PC-3 (cell line): ENCODE measurements at regions not wholly inside any gene's neighbourhood (a gene's known extent, or its start where the extent isn't known, plus 50 kb on each side); places are given as distances from the start of the nearest gene placed in this dataset.

Experiments used
- ATAC-seq: fragments of 200-7000 bp; cut with Tn5 transposase; 2 replicates; pipeline ENCODE4 v1.9.1; 2020; ENCODE audit warnings: mild to moderate bottlenecking, moderate library complexity
- BruUV-seq: library from RNA; stranded (reverse); fragments of 400-500 nt; replicated peaks from 2 replicates; lab custom pipeline; 2021; lab: Mats Ljungman, UMichigan
- CTCF ChIA-PET: fragments of 300-600 bp; sonication (Branson Sonifier 250); formaldehyde crosslinking; loops from one replicate; lab custom pipeline; 2022; ENCODE audit warnings: antibody characterized with exemption; lab: Charles Lee
- POLR2A ChIA-PET: fragments of 300-600 bp; sonication (Branson Sonifier 250); formaldehyde crosslinking; loops from one replicate; lab custom pipeline; 2022; ENCODE audit warnings: antibody characterized with exemption; ENCODE audit not compliant: unreplicated experiment; lab: Charles Lee
- DNase-seq: peaks from one replicate; pipeline ENCODE4 v3.0.0-alpha.2; 2015
- H2AFZ ChIP-seq: fragments of 300-600 bp; sonication (generic); 2 replicates; pipeline ENCODE4 v1.6.0; 2016; ENCODE audit warnings: antibody characterized with exemption, low read length
- H3F3A ChIP-seq: fragments of 300-600 bp; sonication (generic); one replicate; pipeline ENCODE4 v1.6.0; 2017; ENCODE audit warnings: antibody characterized with exemption, low read length, control low read depth, mild to moderate bottlenecking; ENCODE audit not compliant: unreplicated experiment
- H3K27ac ChIP-seq: fragments of 300-600 bp; sonication (generic); 2 replicates; pipeline ENCODE4 v1.5.1; 2016; ENCODE audit warnings: mild to moderate bottlenecking, low read length
- H3K27me3 ChIP-seq: fragments of 300-600 bp; sonication (generic); 2 replicates; pipeline ENCODE4 v1.6.1; 2016; ENCODE audit warnings: low read length, mixed read lengths
- H3K36me3 ChIP-seq: fragments of 300-600 bp; sonication (generic); 2 replicates; pipeline ENCODE4 v1.6.1; 2016; ENCODE audit warnings: low read depth, mixed run types, low read length, mixed read lengths
- H3K4me1 ChIP-seq: fragments of 300-600 bp; sonication (generic); 2 replicates; pipeline ENCODE4 v1.5.1; 2016; ENCODE audit warnings: low read length; ENCODE audit not compliant: insufficient read depth
- H3K4me2 ChIP-seq: fragments of 300-600 bp; sonication (generic); 2 replicates; pipeline ENCODE4 v1.6.0; 2016; ENCODE audit warnings: low read length
- H3K4me3 ChIP-seq: fragments of 300-600 bp; sonication (generic); 2 replicates; pipeline ENCODE4 v1.5.1; 2016; ENCODE audit warnings: mild to moderate bottlenecking, low read length, mixed read lengths
- H3K79me2 ChIP-seq: fragments of 300-600 bp; sonication (generic); 2 replicates; pipeline ENCODE4 v1.6.1; 2017; ENCODE audit warnings: low read length, mixed read lengths
- H3K9ac ChIP-seq: fragments of 300-600 bp; sonication (generic); 2 replicates; pipeline ENCODE4 v1.6.0; 2016; ENCODE audit warnings: mild to moderate bottlenecking, low read length
- H3K9me2 ChIP-seq: fragments of 300-600 bp; sonication (generic); replicated peaks from 2 replicates; pipeline ENCODE4 v1.6.1; 2016; ENCODE audit warnings: mixed run types, low read length, mixed read lengths
- H3K9me3 ChIP-seq: fragments of 300-600 bp; sonication (generic); 2 replicates; pipeline ENCODE4 v1.6.1; 2016; ENCODE audit warnings: low read length, mixed read lengths
- H4K20me1 ChIP-seq: fragments of 300-600 bp; sonication (generic); 2 replicates; pipeline ENCODE4 v1.6.1; 2016; ENCODE audit warnings: low read length, mixed read lengths
- EZH2 ChIP-seq: fragments of 300-600 bp; sonication (generic); IDR thresholded peaks from one replicate; pipeline ENCODE4 v1.6.1; 2017; ENCODE audit warnings: antibody characterized with exemption, mild to moderate bottlenecking, low read length; ENCODE audit not compliant: unreplicated experiment
- EZH2phosphoT487 ChIP-seq: fragments of 300-600 bp; sonication (generic); IDR thresholded peaks from 2 replicates; pipeline ENCODE4 v1.6.1; 2018; ENCODE audit warnings: mild to moderate bottlenecking, antibody characterized with exemption, low read length, borderline replicate concordance
- intact Hi-C: fragments of 100-400 bp; cut with micrococcal nuclease; formaldehyde crosslinking; loops from 2 replicates; pipeline ENCODE4 v1.9.0; 2023
- TF ChIP-seq, protein P1 (sequence below): fragments of 300-600 bp; sonication (generic); conservative IDR thresholded peaks from 2 replicates; pipeline ENCODE4 v1.5.1; 2017; ENCODE audit warnings: antibody characterized with exemption, low read depth, mild to moderate bottlenecking, low read length

DNA sequence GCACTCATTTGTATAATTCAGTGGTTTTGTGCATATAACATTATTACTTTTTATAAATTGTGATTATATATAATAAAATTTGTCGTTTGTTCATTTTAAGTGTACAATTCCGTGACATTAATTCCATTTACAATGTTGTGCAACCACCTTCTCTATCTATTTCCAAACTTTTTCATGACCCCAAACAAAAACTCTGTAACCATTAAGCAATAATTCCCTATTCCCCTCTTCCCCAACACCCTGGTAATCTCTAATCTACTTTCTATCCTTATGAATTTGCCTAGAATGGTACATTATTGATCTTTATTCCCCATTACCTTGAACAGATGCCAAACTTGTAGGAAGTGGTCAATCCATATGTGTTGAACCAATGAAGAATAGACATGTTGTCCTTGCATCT is 61.3 kb upstream of the SMIM36 start:
- H3K9ac ChIP-seq = no peak overlapping the region
- TF ChIP-seq, protein P1, sequence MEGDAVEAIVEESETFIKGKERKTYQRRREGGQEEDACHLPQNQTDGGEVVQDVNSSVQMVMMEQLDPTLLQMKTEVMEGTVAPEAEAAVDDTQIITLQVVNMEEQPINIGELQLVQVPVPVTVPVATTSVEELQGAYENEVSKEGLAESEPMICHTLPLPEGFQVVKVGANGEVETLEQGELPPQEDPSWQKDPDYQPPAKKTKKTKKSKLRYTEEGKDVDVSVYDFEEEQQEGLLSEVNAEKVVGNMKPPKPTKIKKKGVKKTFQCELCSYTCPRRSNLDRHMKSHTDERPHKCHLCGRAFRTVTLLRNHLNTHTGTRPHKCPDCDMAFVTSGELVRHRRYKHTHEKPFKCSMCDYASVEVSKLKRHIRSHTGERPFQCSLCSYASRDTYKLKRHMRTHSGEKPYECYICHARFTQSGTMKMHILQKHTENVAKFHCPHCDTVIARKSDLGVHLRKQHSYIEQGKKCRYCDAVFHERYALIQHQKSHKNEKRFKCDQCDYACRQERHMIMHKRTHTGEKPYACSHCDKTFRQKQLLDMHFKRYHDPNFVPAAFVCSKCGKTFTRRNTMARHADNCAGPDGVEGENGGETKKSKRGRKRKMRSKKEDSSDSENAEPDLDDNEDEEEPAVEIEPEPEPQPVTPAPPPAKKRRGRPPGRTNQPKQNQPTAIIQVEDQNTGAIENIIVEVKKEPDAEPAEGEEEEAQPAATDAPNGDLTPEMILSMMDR = no peak
- TF ChIP-seq EZH2phosphoT487 (no peak), EZH2 (no peak)
- H3K9me2 ChIP-seq = no peaks in the 10 kb centered on the region
- POLR2A ChIA-PET = no interaction called here
- H3K36me3 ChIP-seq = no peaks in the 10 kb centered on the region
- CTCF ChIA-PET = no interaction called here
- BruUV-seq = no TSS peak
- H3K4me3 ChIP-seq = no peak overlapping the region
- no peak for DNase-seq
- H3F3A ChIP-seq = no peaks in the 10 kb centered on the region
- no peak overlapping the region for H2AFZ ChIP-seq
- intact Hi-C loops = loop anchor here (10.0 kb wide), 1 partner anchor 118 kb away; no protein-coding TSS in a partner anchor
- H4K20me1 ChIP-seq = no peaks in the 10 kb centered on the region
- H3K4me1 ChIP-seq = peaks cover 41% of the 10 kb centered on the region
- ATAC-seq = no peak
- H3K27ac ChIP-seq = no peak overlapping the region
- H3K79me2 ChIP-seq = no peaks in the 10 kb centered on the region
- no peaks in the 10 kb centered on the region for H3K9me3 ChIP-seq
- H3K4me2 ChIP-seq = no peak overlapping the region
- H3K27me3 ChIP-seq = no peaks in the 10 kb centered on the region

- Histone ChIP-seq H3K36me3 (no peaks in the 10 kb centered on the region), H2AFZ (no peak overlapping the region), H3K4me2 (no peak overlapping the region), H3K27me3 (no peaks in the 10 kb centered on the region), H3K27ac (no peak overlapping the region), H3K4me3 (no peak overlapping the region), H3K9ac (no peak overlapping the region), H3K9me2 (no peaks in the 10 kb centered on the region), H3K4me1 (peaks cover 36% of the 10 kb centered on the region), H3K9me3 (no peaks in the 10 kb centered on the region), H3F3A (no peaks in the 10 kb centered on the region), H3K79me2 (no peaks in the 10 kb centered on the region), H4K20me1 (no peaks in the 10 kb centered on the region)
- DNase-seq (no peak), ATAC-seq (no peak)
- ChIA-PET CTCF (no interaction called here), POLR2A (no interaction called here)
- BruUV-seq = no TSS peak
- TF ChIP-seq, protein P1 = no peak
- TF ChIP-seq EZH2phosphoT487 (no peak), EZH2 (no peak)
- intact Hi-C loops = loop anchor here (10.0 kb wide), 1 partner anchor 117 kb away; no protein-coding TSS in a partner anchor
These were observed 60.9 kb upstream of the SMIM36 start for GRCh38 chr17:55572139-55572538.

DNA sequence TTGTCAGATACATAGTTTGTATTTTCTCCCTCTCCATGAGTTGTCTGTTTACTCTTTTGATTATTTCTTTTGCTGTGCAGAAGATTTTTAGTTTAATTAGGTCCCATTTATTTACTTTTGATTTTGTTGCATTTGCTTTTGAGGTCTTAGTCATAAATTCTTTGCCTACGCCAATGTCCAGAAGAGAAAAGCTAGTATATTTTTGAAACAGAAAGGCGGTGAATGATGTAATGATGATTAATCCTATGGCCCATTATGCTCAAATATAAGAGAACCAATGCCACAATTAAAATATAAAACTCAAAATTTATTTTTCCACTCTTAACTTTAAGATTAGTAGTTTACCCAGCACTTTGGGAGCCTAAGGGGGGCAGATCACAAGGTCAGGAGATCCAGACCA is 59.8 kb upstream of the SMIM36 start:
- Histone ChIP-seq H3F3A (no peaks in the 10 kb centered on the region), H3K79me2 (no peaks in the 10 kb centered on the region), H3K27me3 (no peaks in the 10 kb centered on the region), H3K9ac (no peak overlapping the region), H3K4me3 (no peak overlapping the region), H3K9me3 (no peaks in the 10 kb centered on the region), H3K9me2 (no peaks in the 10 kb centered on the region), H4K20me1 (no peaks in the 10 kb centered on the region), H3K4me1 (peaks cover 26% of the 10 kb centered on the region), H3K4me2 (peak overlapping the region; percentile 49), H3K27ac (peak overlapping the region; percentile 71), H2AFZ (no peak overlapping the region), H3K36me3 (no peaks in the 10 kb centered on the region)
- intact Hi-C loops = loop anchor here (2.0 to 10.0 kb wide), 2 partner anchors 30 to 116 kb away; no protein-coding TSS in a partner anchor
- peak; percentile 77 for ATAC-seq
- DNase-seq = peak; percentile 84
- no TSS peak for BruUV-seq
- ChIA-PET CTCF (interaction anchor here (0.7 kb wide), 1 partner anchor 48 kb away, joined by 3 read pairs; no protein-coding TSS in a partner anchor), POLR2A (interaction anchor here (0.6 kb wide), 2 partner anchors 28 to 37 kb away, joined by 3 to 6 read pairs; no protein-coding TSS in a partner anchor)
- TF ChIP-seq, protein P1 = no peak
- TF ChIP-seq EZH2phosphoT487 = no peak
- TF ChIP-seq EZH2 = no peak
